DMS53 treated with DMSO at 0.1 percent for 48 hours (cell line): ENCODE measurements at regions not wholly inside any gene's neighbourhood (a gene's known extent, or its start where the extent isn't known, plus 50 kb on each side); places are given as distances from the start of the nearest gene placed in this dataset.

Experiments used
- DNase-seq: peaks from one replicate; lab custom pipeline; 2025; ENCODE audit not compliant: unreplicated experiment; lab: John Stamatoyannopoulos, UW

DNA sequence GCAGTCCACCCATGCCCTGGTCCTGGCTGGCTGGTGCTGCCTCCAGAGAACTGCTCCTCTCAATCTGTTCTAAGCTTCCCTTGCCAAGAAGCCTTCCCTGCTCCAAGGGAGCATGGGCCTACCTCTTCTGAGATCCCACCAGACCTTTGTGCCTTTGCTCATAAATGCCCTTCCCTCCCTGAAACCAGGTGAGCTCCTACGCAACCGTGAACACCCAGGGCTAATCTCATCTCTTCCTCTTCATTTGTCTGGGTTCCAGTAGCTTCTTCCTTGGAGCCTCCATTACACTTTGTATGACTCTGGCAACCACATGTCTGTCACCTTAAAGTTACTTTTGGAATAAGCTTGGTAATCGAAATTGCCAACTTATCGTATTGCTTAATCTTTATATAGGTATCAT lies 270.6 kb downstream of the PBX3 start:
- no peak for DNase-seq

DNA sequence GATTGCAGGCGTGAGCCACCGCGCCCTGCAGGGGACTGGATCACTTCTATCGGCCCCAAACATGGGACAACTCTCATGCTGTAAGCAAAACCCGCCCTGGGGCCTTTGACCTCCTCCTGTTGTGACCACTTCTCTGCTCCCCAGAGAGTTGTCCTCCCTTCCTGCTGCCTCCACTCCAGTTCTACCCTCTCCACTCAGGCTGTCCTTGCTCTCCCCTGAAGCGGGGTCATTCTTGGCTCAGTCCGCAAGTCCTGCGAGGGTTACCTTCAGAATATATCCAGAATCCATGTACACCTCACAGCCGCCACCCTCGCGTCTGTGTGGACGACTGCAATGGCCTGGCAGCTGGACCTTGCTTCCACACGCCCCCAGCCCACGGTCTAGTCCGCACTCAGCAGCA lies 273.7 kb downstream of the PBX3 start:
- no peak for DNase-seq

DNA sequence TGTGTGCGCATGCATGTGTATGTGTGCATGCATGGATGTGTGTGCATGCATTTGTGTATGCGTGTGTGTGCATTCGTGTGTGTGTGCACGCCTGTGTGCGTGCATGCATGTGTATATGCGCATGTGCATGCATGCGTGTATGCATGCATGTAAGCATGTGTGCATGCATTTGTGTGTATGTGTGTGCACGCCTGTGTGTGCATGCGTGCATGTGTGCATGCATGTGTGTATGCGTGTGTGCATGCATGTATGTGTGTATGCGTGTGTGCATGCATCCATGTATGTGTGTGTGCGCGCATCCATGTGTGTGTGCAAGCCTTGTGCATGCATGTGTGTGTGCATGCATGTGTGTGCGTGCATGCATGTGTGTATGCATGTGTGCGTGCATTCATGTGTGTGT lies 276.8 kb downstream of the PBX3 start:
- DNase-seq = no peak

DNA sequence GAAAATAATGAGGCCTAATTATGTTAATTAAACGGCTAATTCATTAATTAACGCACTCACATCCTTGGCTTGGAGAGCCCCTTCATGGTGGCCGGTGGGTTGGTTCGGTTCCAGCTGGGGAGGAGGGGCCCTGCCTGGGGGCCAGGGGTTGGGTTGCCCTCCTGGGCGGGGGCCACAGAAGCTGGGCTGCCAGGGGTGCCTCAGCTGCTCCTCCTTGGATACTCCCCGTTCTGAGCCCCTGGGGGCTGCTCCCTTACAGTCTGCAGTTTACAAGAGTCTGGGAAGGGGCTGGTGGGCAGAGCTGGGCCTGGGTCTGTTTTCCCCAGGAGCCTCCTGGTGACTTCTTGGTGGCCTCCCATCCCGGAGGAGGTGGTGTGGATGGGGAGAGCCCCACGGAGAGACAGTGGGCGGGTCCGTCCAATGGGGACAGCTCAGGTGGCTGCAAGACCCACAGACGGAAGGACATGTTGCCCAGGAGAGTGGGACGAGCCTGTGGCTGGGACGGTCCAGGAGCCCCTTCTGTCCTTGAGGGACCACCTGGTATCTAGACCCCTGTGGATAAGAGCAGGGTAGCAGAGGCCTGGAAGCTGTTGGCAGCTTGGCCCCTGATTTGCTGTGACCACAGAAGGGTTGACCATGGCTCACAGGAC lies 277.5 kb downstream of the PBX3 start:
- DNase-seq = no peak

DNA sequence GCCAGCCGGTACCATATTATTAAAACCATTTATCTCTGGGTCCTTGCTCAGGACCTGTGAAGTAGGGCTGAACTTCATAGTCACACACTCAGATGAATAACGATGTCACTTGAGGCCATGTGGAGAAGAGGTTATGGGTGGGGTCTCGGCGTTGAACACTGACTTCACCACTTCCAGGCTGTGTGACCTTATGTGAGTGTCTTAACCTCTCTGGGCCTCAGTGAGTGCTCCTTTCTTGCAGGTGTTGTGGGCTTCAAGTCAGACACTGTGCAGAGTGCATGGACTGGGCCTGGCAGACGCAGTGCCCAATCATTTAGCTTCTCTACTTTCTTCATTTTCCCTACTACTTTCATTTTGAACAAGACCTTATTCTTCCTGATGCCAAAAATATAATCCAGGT lies 278.8 kb downstream of the PBX3 start:
- DNase-seq = no peak

DNA sequence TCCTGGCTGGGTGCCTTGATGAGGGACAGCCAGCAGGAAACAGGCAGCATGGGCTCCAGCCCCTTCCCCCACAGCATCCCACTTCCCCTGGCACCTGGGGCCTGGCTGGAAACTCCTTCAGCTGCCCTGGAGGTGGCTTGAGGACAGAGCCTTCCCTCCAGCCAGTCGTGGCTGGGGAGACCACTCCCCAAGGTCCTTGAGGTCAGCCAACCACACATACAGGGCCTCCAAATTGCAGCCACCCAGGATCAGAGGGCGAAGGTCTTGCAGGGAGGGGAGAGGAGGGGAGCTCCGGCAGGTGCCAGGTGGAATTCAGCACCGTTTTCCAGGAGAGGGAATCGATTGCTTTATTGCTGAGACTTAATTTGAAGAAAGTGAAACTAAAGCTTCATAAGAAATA lies 280.4 kb downstream of the PBX3 start:
- DNase-seq = no peak

DNA sequence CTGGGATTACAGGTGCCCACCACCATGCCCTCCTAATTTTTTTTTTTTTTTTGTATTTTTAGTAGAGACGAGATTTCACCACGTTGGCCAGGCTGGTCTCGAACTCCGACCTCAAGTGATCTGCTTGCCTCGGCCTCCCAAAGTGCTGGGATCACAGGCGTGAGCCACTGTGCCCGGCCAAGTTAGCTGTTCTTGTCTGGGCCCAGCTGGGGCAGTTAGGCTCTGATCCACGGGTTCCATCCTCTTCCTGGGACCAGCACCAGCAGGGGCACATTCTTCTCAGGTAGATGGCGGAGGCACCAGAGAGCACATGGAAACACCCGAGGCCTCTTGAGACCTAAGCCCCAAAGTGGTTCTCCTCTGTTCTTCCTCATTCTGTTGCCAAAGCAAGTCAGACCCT lies 281.6 kb downstream of the PBX3 start:
- DNase-seq = no peak

DNA sequence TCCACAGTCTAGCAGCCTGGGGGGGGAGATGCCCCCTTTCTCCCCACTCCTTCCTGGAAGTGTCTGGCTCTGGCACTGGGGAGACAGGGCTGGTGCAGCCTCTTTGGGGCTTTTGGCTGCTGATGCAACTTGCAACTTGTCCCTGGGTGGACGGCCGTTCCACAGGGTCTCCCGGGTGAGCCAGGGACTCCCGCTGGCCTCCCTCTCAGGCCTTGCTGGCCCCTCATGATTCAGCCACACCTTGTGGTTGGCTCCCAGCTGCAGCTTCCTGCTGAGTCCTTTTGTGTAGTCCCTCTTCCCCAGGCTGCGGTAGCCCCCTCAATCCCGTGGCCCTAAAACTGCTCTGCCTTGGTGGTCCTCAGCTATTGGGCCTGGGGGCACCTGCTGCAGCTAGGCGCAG lies 283.5 kb downstream of the PBX3 start:
- no peak for DNase-seq

DNA sequence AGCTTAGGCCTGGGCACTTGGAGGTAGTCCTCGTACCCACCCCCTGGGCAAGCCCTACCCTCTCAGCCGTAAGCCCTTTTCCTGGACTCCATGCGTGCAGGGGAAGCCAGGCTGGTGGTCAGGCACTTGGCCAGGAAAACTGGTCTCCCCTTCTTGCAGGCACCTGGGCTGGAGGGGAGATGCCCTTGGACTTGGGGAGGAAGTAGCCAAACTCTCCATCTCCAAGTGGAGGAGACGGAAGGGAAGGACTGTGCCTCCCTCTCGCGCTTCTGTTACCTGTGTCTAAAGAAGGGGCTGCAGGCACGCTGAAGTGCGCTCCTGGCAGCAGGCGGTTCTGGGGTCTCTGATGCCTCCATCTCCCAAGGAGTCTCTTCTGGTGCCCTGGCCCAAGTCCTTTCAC lies 283.9 kb downstream of the PBX3 start:
- no peak for DNase-seq

DNA sequence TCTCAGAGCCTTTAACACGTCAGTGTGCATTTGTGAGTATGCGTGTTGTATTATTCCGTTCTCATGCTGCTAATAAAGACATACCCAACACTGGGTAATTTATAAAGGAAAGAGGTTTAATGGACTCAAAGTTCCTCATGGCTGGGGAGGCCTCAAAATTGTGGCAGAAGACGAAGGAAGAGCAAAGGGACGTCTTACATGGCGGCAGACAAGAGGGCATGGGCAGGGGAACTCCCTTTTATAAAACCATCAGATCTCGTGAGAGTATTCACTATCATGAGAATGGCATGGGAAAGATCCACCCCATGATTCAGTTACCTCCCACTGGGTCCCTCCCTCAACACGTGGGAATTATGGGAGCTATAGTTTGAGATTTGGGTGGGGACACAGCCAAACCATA lies 285.0 kb downstream of the PBX3 start:
- DNase-seq = no peak

DNA sequence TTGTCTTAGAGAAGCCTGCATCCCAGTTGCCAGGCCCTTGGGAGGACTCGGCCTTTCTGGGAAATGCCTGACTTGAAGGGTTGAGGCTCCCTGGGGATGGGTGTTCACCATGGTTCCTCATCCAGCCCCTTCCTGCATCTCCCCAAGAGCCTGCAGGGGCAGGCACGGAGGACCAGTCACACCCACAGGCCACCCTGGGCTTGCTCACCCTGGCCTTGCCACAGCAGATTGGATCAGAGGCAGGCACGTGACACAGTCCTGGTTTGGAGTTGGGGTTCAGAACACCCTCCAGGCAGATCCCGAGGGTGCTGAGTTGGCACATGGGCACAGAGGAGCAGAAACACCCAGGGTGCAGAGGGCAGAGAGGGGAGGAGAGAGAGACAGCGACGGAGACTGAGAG lies 286.1 kb downstream of the PBX3 start:
- no peak for DNase-seq

DNA sequence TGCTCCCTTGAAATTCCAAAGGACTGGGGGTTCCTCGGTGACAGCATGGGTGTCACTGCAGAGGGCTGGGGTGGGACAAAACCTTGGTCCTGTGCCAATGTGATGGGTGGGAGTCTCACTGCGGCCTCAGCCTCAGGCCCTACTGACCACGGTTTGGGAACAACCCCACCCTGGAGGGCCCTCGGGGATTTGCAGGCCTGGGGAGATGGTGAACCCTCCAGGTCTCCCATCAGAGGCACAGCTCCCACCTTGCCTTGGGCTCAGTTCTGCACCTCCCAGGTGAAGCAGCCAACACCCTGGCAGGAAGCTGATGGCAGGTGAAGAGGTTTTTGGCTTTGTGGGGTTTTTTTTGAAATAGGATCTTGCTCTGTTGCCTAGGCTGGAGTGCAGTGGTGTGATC lies 286.8 kb downstream of the PBX3 start:
- no peak for DNase-seq

DNA sequence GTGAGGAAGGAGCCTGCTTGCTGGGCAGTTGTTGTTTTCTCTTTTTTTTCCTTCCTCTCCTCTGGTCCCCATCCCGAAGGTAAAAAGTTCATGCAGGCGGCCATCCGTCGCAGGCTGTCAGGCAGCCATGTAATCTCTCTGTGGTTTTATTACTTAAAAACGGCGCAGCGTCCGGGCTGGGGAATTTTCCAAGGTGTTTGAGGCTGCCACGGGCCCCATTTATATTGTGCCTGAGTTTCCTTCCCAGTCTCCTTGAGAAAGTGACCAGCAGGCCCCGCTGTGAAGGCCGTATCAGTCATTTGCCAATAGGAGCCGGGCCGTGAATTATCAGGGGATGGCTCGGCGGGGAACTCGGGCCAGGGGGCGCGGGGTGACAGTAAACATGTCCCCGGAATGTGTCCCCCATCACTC lies 289.7 kb downstream of the PBX3 start:
- no peak for DNase-seq

DNA sequence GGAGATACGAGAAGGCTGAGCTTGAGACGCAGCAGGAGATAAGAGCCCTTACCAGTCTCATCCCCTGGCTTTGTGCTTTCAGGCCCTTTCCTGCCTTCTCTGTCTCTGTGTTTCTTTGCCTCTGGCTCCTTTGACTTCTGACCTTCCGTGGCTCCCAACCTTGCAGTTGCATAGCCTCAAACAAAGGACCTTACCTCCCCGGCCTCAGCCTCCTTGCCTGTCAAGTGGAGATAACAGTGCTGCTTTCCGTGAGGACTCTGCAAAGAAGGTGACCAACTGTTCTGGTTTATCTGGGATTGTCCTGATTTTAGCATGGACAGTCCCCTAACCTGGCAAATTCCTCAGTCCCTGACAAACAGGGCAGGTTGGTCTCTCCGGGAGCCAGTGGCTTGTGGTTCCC lies 287.8 kb upstream of the MVB12B start:
- no peak for DNase-seq

DNA sequence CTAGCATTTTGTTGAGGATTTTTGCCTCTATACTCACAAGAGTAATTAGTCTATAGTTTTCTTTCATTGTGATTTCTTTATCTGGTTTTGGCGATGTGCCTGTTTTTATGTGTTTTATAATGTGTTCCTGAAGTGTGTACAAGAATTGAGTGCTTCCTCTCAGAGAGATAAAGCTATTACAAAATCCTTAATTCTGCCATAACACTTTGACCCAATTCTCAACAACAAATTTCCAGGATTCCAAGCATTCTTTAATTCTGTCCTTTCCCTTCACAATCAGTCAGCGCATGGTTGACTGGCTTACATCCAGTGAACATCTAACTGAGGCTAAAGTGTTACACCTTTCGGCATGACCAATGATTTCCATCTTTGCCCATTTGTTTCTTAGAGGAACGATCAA lies 282.9 kb upstream of the MVB12B start:
- DNase-seq = no peak

DNA sequence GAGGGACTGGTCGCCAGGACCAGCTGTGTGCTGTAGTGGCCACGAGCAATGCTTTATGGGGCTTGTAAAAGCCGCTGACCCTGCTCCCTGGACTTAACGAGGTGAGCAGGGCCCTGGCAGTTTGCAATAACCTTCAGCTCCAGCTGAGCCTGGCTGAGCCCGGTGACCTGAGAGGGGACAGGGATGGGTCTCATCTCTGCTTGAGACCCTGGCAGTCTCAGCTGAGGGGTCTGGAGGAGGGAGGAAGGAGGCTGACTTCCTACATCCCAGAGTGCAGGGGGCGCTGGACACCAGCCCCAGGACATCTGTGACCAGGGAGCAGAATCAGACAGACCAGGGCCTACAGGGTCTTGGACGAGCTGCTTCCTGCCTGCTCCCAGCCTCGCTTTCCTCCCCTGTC lies 277.5 kb upstream of the MVB12B start:
- DNase-seq = no peak

DNA sequence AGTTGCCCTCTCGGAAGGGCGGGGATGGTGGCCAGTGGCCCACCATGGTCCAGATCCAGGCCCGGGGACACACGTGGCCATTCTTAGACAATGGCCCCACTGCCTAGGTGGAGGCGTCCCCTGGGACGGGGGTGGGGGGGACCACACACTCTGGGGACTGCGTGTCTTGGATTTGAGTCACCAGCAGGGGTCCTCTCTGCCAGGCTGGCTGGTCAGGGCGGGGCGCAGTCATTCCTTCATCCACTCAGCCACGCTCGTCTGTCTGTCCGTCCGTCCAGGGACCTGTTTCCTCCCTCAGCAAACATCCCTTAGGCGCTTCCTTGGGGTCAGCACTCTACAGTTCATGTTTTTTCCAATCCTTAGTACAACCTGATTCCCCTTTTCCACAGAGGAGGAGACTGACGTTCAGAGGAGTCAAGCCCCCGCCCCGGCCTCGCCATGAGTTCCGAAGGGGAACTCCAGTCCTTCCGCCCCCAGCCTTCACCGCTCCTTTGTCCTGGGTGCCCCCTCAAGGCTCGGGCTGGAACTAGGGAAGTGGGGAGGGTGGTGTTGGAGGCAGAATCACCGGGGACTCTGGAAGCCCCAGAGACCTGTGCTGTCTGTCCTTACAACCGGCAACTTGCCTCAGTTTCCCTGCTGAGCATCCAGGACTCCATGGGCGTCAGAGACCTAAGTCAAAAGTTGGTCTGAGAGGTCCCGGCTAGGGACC lies 276.6 kb upstream of the MVB12B start:
- DNase-seq = no peak

DNA sequence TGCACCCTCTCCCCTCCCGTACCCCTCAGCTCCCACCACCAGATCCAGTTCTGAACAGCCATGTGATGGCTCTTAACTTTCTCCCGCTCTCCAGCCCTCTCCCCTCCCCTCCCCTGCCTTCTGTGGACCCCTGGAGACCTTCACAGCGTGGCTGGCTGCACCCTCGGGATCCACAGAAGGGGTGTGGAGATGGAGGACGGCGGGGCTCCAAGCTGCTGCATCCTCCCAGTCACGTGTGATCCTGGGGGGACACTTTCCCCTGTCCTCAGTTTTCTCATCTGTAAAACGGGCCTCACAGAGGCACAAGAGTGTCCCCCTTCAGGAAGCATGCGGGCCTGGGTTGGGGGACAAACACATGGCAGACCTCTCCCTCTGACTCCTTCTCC lies 276.0 kb upstream of the MVB12B start:
- DNase-seq = no peak

DNA sequence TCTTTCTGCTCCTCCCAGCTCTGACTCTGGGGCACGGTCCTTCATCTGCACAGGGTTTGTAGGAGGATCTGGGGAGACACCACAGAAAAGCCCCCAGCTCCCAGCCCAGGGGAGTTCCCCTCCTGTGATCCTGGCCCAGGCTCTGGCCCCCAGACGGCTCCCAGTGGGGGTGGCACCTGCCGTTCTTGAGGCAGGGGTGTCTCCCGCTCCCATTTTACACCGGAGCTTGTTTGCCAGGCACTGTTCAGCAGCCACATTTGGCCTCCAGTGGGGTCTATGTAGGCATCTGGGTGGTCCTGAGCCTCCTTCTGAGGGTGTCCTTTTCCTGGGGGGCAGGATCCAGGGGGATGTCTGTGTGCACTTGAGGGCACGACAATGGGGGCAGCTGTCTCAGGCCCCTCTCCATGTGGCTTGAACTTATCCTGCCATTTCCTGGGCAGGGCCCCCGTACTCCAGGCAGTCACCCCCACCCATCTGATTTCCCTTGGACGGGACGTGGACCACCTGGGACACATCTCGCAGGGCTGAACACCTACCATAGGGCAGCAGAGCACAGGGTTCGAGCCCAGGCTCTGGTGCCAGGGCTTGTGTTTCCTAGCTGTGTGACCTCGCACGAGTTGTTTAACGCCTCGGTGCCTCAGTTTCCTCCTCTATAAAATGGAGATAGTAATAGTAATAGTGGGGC lies 275.0 kb upstream of the MVB12B start:
- no peak for DNase-seq

DNA sequence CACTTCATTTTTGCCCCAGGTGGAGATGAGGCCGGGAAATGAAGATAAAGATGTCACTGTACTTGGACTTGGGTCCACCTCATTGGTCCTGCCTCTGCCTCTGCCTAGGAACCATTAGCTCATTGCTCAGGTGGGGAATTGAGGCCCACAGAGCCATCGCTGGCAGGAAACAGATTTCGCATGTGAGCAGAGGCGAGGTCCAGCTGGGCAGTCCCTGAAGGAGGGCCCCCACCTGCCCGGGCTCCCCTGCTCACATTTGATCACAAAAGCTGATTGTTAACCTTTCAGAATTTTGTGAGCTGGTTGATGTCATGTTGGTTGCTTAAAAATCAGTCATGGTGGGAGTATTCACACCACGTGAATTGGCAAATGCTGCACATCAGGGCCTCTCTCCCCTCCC lies 273.8 kb upstream of the MVB12B start:
- DNase-seq = no peak

DNA sequence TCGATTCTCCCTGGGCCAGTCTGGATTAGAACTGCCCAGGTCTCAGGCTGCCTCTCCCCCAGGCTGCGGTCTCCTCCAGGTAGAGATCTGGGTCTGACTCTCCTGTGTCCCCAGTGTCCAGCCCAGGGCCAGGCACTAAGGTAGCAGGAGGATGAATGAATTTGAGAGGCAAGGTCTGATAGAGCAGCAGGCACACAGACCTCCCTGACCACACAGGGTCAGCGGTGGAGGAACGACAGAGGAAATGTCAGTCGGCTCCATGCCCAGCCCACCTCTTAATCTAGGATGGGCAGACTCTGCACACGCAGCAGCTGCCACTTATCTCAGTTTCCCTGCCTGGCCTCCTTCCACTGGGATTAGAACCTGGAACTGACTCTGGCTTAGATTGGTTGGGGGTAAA lies 272.7 kb upstream of the MVB12B start:
- DNase-seq = no peak

DNA sequence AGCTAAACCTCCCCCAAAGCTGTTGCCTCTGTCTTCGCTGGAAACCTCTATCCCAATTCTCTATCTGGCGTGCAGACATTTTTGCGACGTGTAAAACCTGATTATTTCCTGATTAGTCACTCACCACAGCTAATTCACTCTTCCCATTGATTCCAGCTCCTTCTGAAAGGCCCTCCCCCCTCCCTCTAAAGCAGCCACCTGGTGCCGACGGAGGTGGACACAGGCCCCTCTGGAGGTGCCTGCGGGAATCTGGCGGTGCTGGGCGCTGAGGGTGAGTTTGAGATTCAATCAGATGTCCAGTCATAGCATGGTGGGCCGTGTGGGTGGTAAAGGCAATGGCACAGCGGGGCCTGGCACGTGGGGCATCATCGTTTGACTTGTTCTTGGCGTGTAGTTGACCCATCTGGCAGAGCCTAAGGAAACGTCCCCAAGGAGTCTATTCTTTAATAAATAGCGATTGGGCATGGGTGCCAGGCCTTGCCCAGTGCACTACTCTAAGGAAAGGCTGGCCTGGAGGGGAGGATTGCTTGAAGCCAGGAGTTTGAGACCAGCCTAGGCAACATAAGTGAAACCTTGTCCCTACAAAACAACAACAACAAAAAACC lies 271.1 kb upstream of the MVB12B start:
- no peak for DNase-seq
